GM12875 (cell line): ENCODE measurements at regions not wholly inside any gene's neighbourhood (a gene's known extent, or its start where the extent isn't known, plus 50 kb on each side); places are given as distances from the start of the nearest gene placed in this dataset.

Experiments used
- H3K4me3 ChIP-seq: one replicate; pipeline ENCODE4 v1.5.1; 2011; ENCODE audit warnings: low read depth, low read length, control low read depth
- TF ChIP-seq, protein P1 (sequence below): IDR thresholded peaks from 2 replicates; pipeline ENCODE4 v1.5.1; 2011; ENCODE audit warnings: low read depth, mild to moderate bottlenecking, control low read depth, inconsistent platforms, low read length, moderate library complexity, borderline replicate concordance; ENCODE audit not compliant: insufficient read depth

DNA sequence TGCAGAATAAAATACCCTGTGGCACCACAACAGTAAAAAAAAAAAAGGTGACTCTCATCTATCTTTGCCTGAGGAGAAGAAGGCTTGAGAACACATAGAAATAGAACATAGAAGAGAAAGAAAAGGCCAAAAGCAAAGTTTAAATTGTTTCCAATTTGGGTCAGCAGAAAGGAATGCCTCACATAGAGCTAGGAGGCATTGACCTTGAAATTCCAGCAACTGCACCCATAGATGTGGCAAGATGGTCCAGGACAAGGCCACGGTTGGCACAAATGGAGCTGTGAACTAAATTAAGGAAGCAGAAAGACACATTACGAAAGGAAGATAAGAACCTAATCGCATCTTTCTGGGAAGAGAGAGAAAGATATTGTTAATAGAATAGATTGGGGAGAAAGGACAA lies 588.3 kb downstream of the LMO4 start:
- TF ChIP-seq, protein P1, sequence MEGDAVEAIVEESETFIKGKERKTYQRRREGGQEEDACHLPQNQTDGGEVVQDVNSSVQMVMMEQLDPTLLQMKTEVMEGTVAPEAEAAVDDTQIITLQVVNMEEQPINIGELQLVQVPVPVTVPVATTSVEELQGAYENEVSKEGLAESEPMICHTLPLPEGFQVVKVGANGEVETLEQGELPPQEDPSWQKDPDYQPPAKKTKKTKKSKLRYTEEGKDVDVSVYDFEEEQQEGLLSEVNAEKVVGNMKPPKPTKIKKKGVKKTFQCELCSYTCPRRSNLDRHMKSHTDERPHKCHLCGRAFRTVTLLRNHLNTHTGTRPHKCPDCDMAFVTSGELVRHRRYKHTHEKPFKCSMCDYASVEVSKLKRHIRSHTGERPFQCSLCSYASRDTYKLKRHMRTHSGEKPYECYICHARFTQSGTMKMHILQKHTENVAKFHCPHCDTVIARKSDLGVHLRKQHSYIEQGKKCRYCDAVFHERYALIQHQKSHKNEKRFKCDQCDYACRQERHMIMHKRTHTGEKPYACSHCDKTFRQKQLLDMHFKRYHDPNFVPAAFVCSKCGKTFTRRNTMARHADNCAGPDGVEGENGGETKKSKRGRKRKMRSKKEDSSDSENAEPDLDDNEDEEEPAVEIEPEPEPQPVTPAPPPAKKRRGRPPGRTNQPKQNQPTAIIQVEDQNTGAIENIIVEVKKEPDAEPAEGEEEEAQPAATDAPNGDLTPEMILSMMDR: no peak

DNA sequence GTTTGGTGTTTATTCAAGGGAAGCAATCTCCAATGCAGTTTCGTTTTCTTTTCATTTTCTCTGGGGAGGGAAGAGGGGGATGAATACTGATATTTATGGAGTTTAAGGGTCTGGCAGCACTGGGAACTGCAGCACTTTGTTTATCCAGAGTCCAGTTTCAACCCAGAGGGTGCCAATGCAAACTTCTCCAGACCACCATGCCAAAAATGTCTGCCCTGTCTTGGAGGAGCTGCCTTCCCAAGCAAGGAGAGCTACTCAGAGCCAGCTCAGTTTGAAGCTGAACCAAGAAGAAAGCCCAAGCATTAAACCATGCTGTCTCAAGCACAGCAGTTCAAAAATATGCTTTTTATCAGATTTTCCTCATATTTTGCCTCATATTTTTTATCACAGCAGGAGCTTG lies 589.7 kb downstream of the LMO4 start:
- H3K4me3 ChIP-seq: no peak overlapping the region
- TF ChIP-seq, protein P1: no peak

More for the DNA sequence above, 588.3 kb downstream of the LMO4 start:
- no peak overlapping the region for H3K4me3 ChIP-seq

DNA sequence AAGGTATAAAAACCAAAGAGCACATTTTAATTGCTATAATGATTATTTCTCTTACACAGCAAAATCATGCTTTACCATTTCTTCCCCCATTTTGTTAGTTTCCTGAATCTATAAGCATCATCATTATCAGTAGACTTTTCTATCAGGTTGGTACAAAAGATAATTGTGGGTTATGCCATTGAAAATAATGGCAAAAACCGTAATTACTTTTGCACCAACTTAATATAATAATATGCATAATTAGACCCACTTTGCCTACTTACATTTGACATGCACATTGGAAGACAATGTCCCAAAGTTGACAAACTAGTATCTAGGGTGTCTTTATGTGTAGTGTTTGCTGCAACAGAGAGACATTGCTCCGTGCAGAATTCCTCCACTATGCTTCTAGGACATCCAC lies 594.2 kb downstream of the LMO4 start:
- TF ChIP-seq, protein P1: no peak
- no peak overlapping the region for H3K4me3 ChIP-seq

DNA sequence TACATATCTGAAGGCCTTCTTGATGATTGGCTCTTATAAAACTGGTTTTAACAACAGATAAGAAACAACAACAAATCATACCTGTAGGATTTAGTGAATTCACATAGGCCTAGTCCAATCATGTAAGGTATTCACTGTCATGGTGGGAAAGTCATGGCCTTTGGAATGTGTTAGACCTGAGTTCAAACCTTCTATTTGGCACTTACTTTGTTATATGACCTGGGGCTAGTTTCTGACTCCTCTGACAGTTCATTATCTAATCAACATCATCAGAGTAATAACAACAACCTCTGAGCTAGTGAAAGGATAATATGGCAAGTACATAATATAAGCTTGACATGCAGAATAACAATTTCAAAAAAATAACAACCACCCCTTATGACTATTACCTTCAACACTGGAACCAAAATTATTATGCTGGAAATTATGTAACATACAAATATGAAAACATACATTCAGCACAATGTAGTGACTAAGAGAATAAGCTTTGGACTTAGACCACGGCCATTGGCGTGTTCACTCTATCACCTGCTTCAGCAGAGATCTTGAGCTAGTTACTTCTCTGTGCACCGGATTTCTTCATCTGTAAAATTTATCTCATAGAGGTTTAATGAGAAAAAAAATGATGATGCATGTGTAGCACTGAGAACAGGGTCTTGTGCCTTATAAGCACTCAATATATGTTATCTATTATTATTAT lies 597.6 kb downstream of the LMO4 start:
- TF ChIP-seq, protein P1: no peak

DNA sequence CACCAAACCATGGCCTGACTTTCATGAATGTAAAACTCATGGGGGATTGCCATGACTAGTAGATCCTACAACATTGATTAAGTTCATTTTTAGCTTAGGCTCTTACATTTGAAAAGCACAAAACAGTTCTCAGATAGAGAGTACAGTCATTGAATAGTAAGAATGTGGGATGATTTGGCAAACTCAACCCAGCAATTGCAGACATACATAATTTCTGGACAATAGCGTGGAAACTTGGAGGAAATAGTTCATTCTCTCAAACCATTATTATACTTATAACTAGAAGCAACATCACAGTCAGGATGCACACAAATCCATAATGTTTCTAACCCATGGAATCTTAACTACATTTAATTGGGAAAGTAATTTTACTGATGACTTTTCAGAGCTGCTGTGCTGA lies 598.2 kb downstream of the LMO4 start:
- no peak overlapping the region for H3K4me3 ChIP-seq
- TF ChIP-seq, protein P1: no peak

More for the DNA sequence above, 597.6 kb downstream of the LMO4 start:
- no peak overlapping the region for H3K4me3 ChIP-seq

DNA sequence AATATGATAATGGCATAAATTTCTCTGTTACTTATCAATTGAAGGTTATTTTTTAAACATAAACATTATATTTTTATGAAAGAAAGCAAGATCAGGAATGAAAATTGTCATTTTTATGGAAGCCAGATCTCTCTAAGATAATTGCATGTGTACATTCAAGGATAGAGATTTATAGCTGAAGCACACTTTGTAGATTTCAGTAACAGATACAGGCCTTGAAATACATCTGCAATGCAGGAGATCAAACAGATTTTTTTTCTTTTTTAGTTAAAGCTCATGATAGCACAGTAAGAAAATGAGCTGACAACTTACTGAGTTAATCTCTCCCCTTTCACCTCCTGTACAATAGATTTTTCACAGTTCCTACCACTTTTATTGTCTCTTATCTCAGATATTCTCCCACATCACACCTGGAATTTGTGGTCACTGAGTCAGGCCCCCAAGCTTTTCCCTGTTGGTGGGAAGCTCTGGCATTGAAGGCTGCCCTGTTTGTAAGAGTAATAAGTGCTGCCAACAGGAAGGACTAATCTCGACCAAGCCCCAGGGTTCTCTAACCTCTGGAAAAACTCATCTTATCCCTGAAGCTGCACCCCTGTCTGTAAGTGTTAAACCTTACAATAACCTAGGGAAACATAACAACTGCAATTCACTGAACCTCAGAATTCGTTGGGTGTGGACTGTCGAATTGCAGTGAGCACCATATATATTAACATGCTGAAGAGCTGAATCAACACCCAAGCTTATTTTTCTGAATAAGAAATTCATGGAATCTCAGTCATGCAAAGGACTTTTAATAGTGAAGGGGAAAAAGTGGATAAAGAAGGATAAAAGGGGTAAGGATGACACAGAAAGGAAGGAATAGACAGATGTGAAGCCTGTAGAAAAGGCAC lies 599.0 kb downstream of the LMO4 start:
- TF ChIP-seq, protein P1: no peak
- no peak overlapping the region for H3K4me3 ChIP-seq
